GM19463 (cell line): ENCODE measurements at regions not wholly inside any gene's neighbourhood (a gene's known extent, or its start where the extent isn't known, plus 50 kb on each side); places are given as distances from the start of the nearest gene placed in this dataset.
A peak's percentile ranks its signal among the peaks of the same experiment; 100 is the strongest.
"Not testable (repeated sequence)": the region's sequence is repeated elsewhere in the genome, so short reads cannot be mapped to it uniquely, and the experiment has no call there.

Experiments used
- ATAC-seq: cut with Tn5 transposase; IDR thresholded peaks from one replicate; pipeline ENCODE4 v1.9.1; 2021; ENCODE audit warnings: mild to moderate bottlenecking, moderate library complexity; ENCODE audit not compliant: unreplicated experiment

DNA sequence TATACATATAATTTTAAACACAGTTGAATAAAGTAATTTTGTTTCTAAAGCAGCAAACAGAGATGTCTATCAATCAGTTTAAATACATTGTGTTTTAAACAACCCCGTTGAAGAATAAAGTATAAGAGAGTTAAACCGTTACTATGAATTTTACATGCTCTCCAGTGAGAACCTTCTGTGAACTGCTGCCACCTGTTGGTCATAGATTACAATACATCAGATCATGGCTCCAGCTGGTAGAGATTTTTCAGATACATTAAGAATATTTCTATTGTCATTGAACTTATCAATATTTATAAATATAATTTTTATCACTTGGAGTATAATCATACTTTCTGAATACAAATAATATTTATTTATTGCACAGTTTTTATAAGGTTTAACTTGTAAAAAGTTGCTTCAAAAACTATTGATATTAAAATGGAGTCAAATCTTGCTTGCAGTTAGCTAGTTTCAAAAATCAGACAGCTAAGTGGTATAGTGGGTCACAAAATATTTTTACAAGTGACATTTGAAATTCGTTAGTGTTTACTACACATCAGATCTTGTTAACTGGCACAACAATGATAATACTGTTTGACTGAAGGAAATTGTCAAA lies 561.2 kb upstream of the PHF14 start:
- peak; percentile 85 for ATAC-seq

DNA sequence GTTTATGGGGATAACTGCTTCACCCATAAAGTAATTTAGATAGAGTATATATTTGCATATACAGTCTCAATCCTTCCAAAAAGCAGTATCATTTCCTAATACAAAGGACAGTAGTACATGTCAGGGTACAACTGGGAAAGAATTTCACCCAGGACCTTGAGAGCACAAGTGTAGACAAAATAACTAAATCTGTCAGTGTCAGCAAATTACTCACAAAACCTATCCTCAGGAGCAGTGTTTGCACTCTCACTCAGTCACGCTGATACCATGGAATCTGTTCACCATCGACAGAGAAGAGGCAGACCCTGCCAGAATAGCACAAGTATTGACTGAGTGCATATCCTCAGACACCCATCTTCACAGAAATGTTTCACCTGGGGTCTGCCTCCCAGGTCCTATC lies 554.7 kb upstream of the PHF14 start:
- ATAC-seq = no peak

DNA sequence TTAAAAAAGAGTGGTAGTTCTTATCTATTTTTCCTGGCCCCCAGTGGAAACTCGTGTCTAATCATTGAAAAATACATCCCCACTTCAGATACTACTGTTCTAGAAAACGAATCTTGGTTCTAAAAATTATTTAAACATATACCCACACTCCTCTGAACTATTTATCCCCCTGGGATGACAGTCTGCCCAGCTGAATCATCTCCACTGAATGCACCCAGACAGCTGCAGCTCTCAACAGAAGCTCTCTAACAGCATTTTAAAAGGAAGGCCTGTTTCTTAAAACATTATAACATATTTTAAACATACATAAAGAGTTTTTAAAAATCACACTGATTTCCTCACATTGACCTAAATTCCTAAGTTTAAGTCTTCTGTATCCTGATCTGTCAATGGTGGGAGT lies 544.6 kb upstream of the PHF14 start:
- no peak for ATAC-seq

DNA sequence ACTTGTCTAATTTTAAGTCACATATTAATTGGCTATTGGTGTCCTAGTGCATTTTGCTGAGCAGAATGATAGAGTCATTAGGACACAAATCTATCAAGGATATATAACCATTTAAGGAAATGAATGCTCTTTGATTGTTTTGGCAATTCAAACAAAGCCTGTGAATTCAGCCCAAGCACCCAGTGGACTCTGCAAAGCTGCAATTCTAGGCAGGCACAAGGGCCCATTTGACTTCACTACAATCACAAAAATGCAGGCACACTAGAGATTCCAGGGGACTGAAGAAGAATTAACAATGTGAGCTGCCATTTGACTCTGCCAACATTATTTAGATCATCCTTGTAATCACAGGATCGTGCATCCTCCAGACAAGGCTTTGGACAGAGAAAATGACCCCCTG lies 544.2 kb upstream of the PHF14 start:
- ATAC-seq = no peak

DNA sequence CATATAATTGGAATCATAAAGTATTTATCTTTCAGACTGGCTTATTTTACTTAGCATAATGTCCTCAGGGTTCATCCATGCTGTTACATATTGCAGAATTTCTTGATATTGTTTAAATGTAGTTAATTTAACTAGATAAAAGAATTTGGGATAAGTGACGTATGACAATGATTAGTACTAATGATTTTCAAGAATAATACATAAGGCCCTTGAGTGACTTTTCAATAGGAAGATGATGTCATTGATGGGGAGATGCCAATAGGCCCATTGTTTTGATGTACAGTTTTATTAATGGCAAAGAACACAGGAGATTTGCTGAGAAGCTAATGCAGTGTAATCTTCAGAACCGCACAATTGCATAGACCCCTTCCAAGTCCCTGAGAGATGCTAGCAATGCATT lies 537.4 kb upstream of the PHF14 start:
- no peak for ATAC-seq

DNA sequence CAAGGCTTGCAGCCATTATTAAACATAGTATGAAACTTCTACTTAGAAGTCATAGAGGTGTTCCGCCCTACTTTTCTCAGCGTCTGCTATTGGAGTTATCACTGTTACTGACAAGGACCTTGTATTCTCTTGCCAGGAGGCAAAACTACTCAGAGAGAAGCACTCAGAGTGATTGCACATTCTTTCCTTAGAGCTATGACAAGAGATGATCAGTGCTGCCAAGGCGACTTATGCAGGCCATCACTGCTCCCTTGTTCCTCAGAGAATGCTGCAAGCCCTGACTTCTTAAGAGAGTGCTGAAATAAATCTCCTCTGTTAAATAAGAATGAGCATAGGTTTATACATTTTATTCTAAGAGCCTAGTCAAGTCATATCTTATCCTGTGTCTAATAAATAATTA lies 534.6 kb upstream of the PHF14 start:
- no peak for ATAC-seq

DNA sequence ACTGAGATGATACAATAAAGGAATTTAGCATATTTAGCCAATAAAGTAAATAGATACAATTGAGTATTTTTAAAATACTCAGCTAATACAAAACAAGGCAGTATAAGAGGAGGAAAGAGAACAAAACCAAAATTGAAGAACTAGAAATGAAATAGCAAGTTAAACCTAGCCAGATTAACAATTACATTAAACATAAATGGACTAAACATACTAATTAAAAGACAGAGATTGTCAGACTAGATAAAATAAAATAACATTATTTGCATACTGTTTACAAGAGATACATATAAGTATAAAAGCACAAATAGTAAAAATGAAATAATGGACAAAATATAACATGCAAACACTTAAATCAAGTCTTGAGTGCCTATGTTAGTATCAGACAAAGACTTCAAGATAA lies 517.7 kb upstream of the PHF14 start:
- no peak for ATAC-seq

DNA sequence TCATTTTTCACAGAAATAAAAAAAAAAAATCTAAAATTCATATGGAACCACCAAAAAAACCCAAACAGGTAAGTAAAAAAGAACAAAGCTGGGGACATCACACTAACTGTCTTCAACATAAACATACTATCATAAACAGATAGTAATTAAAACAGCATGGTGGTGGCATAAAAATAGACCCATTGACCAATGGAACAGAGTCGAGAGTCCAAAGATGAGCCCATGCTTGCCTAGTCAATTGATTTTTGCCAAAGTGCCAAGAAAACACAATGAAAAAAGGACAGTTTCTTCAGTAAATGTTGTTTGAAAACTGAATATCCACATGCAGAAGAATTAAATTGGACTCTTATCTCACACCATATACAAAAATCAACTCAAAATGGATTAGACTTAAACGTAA lies 513.2 kb upstream of the PHF14 start:
- no peak for ATAC-seq

DNA sequence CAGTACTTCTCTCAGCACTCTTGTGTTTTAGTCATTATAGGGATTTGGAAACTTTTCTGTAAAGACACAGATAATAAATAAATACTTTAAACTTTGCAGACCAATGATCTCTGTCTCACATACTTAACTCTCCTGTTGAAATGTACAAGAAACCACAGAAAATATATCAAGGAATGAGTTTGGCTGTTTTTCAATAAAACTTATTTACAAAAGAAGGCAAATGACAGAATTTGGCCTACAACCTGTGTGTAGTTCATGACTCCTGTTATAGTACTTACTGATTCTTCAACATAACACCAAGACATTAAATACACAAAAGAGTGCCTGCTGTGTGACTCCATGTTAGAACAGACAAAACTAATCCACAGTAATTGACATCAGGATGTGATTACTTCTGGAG lies 510.0 kb upstream of the PHF14 start:
- no peak for ATAC-seq

DNA sequence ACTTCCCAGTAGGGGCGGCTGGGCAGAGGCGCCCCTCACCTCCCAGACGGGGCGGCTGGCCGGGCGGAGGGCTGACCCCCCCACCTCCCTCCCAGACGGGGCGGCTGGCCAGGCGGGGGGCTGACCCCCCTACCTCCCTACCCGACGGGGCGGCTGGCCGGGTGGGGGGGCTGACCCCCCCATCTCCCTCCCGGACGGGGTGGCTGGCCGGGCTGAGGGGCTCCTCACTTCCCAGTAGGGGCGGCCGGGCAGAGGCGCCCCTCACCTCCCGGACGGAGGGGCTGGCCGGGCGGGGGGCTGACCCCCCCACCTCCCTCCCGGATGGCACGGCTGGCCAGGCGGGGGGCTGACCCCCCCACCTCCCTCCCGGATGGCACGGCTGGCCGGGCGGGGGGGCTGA lies 508.1 kb upstream of the PHF14 start:
- ATAC-seq = not testable (repeated sequence)

DNA sequence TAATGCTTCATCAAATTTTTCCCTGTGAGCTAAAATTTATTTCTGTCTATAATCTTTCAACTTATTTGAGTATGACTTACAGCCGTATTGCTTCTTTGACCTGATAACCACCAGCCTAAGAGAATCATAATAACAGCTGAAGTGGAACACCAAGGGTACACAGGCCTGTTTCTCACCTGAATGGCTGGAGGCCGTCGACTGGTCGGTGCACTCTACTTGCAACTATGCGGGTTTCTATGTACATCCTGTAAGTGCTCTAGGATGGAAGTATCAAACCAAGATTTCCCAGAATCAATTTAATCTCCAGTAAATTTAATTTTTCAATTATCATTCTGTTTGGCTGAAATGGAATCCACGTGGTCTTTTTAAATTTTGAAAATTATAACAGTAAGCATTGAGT lies 504.8 kb upstream of the PHF14 start:
- no peak for ATAC-seq

DNA sequence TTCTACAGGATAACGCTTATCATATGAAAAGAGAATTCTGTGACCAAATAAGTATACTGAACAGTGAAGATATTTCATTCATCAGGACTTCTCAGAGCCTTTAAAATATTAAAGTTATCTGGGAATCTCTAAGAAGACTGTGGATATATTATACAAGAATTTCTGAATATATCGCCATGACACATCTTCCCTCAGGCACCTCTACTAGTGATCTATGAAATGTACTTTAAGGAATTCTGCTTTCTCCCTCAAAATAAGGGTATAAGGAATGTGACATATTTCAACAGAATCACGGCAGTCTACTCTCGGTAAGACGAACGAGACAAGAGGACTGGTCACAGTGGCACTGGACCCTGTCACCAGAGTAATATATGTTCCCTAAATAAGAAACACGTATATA lies 504.2 kb upstream of the PHF14 start:
- ATAC-seq = no peak

DNA sequence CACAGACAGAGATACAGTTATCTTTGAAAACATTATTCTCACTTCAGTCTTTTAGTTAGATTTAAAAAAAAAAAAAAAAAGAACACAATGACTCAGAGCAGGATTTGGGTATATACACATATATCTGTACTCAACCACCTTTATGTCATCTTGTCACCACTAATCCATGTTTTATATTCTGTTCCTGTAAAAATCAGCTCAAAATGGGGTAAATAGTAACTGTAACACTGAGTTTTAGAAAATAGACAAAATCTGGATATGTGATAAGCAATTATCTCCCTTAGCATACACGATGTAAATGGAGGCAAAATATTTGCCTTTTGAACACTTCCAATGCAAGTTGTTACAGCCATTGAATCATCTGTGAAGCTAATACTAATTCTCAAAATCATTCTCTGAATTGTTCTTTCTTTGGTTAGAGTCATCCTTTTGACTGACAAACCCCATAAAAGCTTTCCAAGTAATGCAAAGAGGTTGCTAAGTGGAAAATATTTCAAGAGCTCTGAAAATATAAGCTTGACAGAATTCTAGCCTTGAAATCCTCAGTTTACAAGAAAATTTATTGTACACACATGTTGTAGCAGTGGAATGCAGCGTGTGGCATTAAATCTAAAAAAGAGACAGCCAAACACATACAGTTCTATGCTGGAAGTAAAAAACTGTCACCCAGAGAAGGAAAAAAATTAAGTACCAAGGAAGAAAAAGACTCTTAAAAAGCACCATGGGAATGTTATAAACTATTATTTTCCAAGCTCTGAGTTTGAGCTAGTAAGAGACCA lies 502.2 kb upstream of the PHF14 start:
- no peak for ATAC-seq

DNA sequence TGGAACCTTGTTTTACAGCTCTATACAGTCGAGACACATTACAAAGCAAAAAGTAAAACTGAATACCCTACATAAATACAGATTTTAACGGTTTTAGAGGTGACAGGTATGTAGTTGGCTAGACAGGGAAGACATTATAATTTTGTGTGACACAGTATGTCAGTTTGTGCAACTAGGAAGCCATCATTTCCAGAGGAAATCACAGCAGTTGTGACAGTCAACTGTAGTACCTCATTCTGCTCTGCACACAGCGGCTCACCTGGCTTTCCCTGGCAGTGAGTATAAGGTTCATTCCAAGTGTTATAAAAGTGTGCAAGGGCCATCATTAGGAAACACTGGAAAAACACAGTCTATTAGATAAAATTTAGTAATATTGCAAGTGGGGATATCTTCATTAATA lies 501.6 kb upstream of the PHF14 start:
- no peak for ATAC-seq

DNA sequence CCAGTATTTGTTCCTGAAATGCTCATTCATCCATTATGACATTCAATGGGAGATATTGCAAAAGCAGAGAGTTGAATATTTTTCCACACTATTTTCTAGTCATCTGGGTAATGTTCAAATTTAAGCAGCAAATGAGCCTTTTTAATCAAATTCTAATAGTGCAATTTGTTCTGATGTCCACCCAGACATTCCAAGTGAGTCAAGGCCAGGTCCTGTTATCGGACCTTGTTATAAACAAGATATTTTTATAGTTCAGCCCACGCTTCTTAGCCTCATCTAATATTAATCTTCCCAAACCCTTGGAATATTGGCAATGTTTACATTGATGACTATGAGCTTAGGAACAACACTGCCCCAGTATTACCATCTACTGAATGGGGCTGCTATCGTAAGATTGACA lies 500.1 kb upstream of the PHF14 start:
- ATAC-seq = no peak

DNA sequence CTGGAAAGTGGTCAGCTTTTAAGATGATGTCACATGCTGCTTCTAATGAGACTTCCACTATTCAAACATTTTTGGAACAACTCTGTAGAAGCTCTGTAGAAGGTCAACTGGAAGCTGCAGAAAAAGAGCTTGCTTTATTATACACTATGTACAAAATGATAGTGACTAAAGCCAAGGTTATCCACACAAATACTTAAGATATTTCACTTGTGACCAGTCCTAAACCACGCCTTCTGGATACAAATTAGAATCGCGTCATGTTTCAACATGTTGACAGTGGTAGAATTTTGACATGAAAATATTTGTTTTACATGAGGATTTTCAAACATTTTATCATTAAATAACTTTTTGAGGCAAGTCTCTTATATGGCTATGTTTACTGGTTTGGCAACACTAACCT lies 499.6 kb upstream of the PHF14 start:
- no peak for ATAC-seq

DNA sequence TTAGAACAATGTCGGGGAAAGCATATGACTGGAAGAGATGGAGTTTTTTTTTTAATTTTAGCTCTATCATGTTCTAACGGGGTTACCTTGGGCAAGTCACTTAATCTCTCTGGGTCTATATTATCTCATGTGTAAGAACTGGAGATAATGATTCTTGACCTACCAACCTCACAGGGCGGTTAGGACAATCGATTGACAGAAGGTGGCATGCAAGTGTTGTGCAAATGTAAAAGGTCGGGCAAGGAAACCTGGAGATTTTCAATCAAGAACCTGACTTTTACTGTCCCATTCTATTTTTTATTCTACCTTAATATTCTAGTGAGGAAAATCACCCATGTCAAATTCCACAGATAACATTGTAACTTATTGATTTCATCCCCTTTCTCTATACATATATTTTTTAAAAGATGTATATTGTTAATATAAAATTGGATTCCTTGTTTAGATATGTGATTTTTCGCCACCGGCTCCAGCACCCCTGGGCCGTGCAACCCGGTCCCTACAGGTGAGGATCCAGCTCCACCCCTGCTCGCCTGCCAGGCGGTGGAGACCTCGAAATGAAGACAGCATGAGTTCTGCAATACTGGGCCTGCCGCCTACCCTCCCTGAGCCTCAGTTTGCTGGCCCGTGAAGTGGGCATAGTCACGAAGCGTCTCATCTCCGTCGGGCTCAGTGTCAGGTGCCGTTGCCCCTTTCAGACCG lies 497.6 kb upstream of the PHF14 start:
- ATAC-seq = no peak

DNA sequence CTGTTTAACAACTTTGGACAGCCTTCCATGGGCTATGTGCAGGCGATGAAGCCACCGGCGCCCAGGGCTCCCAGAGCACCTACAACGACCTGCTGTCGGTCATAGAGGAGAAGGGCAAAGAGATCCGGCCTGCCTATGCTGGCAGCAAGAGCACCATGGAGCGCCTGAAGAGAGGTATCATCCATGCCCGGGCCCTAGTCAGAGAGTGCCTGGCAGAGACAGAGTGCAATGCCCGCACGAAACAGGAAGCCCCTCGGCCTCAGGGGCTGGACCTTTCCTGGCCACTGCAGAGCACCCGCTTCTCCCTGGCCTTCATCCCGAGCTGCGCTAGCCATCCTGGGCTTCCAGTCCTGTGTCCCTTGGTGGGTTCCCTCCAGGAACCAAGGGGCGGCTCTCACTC lies 497.0 kb upstream of the PHF14 start:
- ATAC-seq = no peak

DNA sequence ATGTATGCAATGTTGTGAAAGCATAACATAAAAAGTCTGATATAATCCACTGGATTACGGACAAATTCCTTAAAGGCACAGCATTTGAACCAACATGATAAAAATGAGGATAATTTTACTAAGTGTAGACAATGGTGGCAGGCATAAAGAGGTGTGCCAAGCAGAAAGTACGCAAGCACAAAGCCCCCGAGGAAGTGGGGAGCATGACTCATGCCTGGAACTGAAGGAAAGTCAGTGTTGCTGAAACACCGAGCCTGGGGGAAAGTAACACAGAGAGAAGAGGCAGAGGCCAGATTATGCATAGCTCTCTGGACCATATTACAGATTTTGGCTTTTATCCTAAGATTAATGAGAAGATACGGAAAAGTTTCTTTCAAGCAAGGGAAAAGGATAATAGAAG lies 490.0 kb upstream of the PHF14 start:
- no peak for ATAC-seq

DNA sequence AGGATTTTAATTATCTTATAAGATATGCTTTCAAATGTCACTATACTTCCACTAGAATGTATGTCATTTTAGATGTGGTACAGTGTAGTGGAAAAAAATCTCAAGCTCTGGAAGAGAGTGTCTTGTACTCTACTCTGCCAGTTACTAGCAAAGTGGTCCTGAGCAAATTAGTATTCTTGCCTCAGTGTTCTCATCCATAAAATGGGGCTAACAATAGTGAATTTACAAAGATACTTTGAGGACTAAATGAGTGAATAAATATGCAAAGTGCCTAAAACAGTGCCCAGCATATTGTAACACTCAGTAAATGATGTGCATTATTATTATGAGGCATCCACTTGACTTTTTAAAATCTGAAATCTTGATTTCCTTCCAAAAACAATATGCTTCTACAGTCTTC lies 488.9 kb upstream of the PHF14 start:
- ATAC-seq = no peak

DNA sequence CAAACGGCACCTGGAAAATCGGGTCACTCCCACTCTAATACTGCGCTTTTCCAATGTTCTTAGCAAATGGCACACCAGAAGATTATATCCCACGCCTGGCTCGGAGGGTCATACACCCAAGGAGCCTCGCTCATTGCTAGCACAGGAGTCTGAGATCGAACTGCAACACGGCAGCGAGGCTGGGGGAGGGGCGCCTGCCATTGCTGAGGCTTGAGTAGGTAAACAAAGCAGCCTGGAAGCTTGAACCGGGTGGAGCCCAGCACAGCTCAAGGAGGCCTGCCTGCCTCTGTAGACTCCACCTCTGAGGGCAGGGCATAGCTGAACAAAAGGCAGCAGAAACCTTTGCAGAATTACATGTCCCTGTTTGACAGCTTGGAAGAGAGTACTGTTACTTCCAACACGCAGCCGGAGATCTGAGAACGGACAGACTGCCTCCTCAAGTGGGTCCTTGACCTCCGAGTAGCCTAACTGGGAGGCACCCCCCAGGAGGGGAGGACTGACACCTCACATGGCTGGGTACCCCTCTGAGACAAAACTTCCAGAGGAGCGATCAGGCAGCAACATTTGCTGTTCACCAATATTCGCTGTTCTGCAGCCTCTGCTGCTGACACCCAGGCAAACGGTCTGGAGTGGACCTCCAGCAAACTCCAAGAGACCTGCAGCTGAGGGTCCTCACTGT lies 472.3 kb upstream of the PHF14 start:
- ATAC-seq = not testable (repeated sequence)

DNA sequence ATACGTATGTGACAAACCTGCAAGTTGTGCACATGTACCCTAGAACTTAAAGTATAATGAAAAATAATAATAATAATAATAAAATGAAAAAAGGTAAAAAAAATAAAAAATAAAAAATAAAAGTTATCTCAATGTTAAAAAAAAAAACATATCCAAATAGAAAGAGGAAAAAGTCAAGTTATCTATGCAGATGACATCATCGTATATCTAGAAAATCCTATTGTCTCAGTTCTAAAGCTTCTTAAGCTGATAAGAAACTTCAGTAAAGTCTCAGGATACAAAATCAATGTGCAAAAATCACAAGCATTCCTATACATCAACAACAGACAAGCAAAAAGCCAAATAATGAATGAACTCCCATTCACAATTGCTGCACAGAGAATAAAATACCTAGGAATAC lies 466.6 kb upstream of the PHF14 start:
- ATAC-seq = no peak
